ENCODE measurements at regions not wholly inside any gene's neighbourhood (a gene's known extent, or its start where the extent isn't known, plus 50 kb on each side); places are given as distances from the start of the nearest gene placed in this dataset.

DNA sequence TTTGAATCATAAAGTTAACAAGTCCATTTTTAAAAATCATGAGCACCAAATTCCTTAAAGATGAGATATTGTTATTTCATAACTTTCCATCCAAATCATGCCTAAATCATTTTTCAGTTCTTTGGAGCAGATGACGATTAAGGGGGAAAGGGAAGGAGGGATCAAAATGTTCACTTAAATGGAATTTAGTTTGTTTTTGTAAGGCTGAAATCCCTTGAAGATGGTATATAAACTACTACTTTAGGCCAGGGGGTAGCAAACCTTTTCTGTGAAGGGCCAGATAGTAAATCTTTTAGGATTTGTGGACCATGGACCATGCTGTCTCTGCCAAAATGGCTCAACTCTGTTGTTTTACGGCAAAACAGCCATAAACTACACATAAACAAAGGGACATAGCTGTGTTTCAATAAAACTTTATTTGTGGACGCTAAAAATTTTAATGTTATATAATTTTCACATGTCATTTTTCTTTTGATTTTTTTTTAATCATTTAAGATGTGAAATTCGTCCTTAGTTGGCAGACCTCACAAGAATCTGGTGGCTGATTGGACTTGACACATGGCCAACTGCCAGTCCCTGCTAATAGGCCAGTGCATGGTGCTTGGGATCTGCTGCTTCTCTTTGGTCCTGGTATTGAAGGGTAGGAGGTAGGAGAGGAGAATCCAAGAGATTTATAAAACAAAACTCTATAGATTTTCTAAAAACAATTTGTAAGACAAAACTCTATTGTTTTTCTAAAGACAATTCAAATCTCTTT, 52.0 kb upstream of the RTN4 start:
- DNase-seq (ENCODE audit: low read depth), result peak; percentile 25

- DNase-seq (ENCODE audit: low read depth), result no peak
Measured at GRCh38 chr2:55101466-55101865, 51.2 kb upstream of the RTN4 start.

DNA sequence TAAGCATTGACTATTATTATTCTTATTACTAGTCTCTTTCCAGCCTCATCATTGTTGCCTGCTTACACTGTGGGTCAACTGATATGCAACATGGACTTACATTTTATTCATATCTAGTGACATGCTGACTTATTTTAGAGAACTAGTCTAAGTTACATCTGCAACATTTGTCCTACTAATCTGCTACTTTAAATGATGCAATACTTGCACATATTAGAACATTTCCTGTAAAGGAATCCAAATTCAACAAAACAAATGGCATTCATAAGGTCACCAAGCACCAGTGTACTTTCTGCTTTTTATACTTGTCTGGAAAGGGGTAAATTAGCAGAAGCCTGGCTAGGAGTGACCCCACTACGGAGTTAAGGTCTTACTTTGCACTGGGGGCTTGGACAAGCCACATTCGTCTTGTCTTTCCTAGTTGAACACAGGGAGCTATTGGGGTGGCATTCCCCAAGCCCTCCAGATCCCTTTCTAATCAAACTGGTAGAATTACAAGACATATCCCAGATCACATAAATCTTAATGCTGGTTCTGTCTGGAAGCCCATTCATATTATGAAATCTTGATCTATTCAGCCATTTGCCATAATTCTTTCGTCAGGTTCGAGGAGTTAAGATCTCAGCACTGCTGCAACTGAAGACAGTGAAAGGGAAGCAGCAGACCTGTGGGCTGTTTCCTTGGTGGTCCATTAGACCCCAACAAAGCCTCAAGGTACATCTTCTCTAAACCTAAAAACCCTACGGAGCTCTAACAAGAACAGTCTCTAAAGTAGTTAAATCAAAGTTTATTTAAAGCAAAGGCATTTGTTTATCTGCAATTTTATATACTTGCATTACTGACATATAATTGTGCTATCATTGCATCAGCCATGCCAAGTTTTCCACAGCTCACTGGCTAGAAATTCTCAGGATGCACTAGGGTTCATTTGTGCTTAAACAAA, 49.9 kb upstream of the RTN4 start:
- peak; percentile 30 for DNase-seq (ENCODE audit: low read depth)
